ENCODE measurements at regions not wholly inside any gene's neighbourhood (a gene's known extent, or its start where the extent isn't known, plus 50 kb on each side); places are given as distances from the start of the nearest gene placed in this dataset.

GRCh38 chr16:6103561-6103960 lies 1006.0 kb upstream of the EEF2KMT start:
- DNase-seq (ENCODE audit: low read depth in 1 of 2, low spot score in 1 of 2): no peak

GRCh38 chr16:6099102-6099501 lies 1001.5 kb upstream of the EEF2KMT start:
- DNase-seq (ENCODE audit: low read depth in 1 of 2, low spot score in 1 of 2): no peak

- no peak for DNase-seq (ENCODE audit: low read depth in 1 of 2, low spot score in 1 of 2)
Measured at GRCh38 chr16:6096931-6097670, 999.5 kb upstream of the EEF2KMT start.

GRCh38 chr16:6095414-6095813 lies 997.8 kb upstream of the EEF2KMT start:
- DNase-seq (ENCODE audit: low read depth in 1 of 2, low spot score in 1 of 2): no peak

GRCh38 chr16:6091021-6091420 lies 993.4 kb upstream of the EEF2KMT start:
- no peak for DNase-seq (ENCODE audit: low read depth in 1 of 2, low spot score in 1 of 2)

GRCh38 chr16:6081320-6081976 lies 983.9 kb upstream of the EEF2KMT start:
- DNase-seq (ENCODE audit: low read depth in 1 of 2, low spot score in 1 of 2): no peak

- no peak for DNase-seq (ENCODE audit: low read depth in 1 of 2, low spot score in 1 of 2)
Measured at GRCh38 chr16:6076631-6077030, 979.0 kb upstream of the EEF2KMT start.

GRCh38 chr16:6068063-6068462 lies 970.5 kb upstream of the EEF2KMT start:
- DNase-seq (ENCODE audit: low read depth in 1 of 2, low spot score in 1 of 2): no peak

GRCh38 chr16:6066652-6067051 lies 969.1 kb upstream of the EEF2KMT start:
- DNase-seq (ENCODE audit: low read depth in 1 of 2, low spot score in 1 of 2): no peak

GRCh38 chr16:6063526-6063925 lies 965.9 kb upstream of the EEF2KMT start:
- no peak for DNase-seq (ENCODE audit: low read depth in 1 of 2, low spot score in 1 of 2)

GRCh38 chr16:6059671-6060070 lies 962.1 kb upstream of the EEF2KMT start:
- DNase-seq (ENCODE audit: low read depth in 1 of 2, low spot score in 1 of 2): no peak

GRCh38 chr16:6057821-6058220 lies 960.2 kb upstream of the EEF2KMT start:
- DNase-seq (ENCODE audit: low read depth in 1 of 2, low spot score in 1 of 2): no peak

- no peak for DNase-seq (ENCODE audit: low read depth in 1 of 2, low spot score in 1 of 2)
Measured at GRCh38 chr16:6048017-6048416, 950.4 kb upstream of the EEF2KMT start.

- DNase-seq (ENCODE audit: low read depth in 1 of 2, low spot score in 1 of 2): no peak
Measured at GRCh38 chr16:6047325-6047724, 949.7 kb upstream of the EEF2KMT start.

- no peak for DNase-seq (ENCODE audit: low read depth in 1 of 2, low spot score in 1 of 2)
Measured at GRCh38 chr16:6038941-6039645, 941.5 kb upstream of the EEF2KMT start.

GRCh38 chr16:6035161-6035560 lies 937.6 kb upstream of the EEF2KMT start:
- DNase-seq (ENCODE audit: low read depth in 1 of 2, low spot score in 1 of 2): no peak

GRCh38 chr16:6034511-6034910 lies 936.9 kb upstream of the EEF2KMT start:
- DNase-seq (ENCODE audit: low read depth in 1 of 2, low spot score in 1 of 2): no peak

GRCh38 chr16:6032438-6032837 lies 934.8 kb upstream of the EEF2KMT start:
- no peak for DNase-seq (ENCODE audit: low read depth in 1 of 2, low spot score in 1 of 2)

GRCh38 chr16:6031567-6031966 lies 934.0 kb upstream of the EEF2KMT start:
- DNase-seq (ENCODE audit: low read depth in 1 of 2, low spot score in 1 of 2): no peak

GRCh38 chr16:6031102-6031501 lies 933.5 kb upstream of the EEF2KMT start:
- no peak for DNase-seq (ENCODE audit: low read depth in 1 of 2, low spot score in 1 of 2)

- DNase-seq (ENCODE audit: low read depth in 1 of 2, low spot score in 1 of 2): no peak
Measured at GRCh38 chr16:6027733-6028132, 930.1 kb upstream of the EEF2KMT start.

- DNase-seq (ENCODE audit: low read depth in 1 of 2, low spot score in 1 of 2): no peak
Measured at GRCh38 chr16:6023449-6023848, 925.9 kb upstream of the EEF2KMT start.

All from activated CD4-positive, alpha-beta T cell treated with anti-CD3 and anti-CD28 coated beads, Interleukin-2, amount 50 U/mL, for 24 hours (primary cell).